Peyer's patch (tissue), 4 donors: ENCODE measurements at regions not wholly inside any gene's neighbourhood (a gene's known extent, or its start where the extent isn't known, plus 50 kb on each side); places are given as distances from the start of the nearest gene placed in this dataset.

Experiments used
- POLR2A ChIP-seq, 2 donors: fragments of 450-650 bp; IDR thresholded peaks; one replicate each; pipeline ENCODE4 v1.5.1; 2017; ENCODE audit warnings: antibody characterized with exemption in 2 of 2, mild to moderate bottlenecking in 2 of 2, moderate library complexity in 2 of 2
- TF ChIP-seq, protein P1 (sequence below), 6 experiments: fragments of 450-650 bp in 4 of 6; fragments of 200-600 bp in 2 of 6; sonication (generic) in 1 of 6; IDR thresholded peaks; one replicate each; pipeline ENCODE4 v1.5.1; 2017 to 2019; ENCODE audit warnings: antibody characterized with exemption in 6 of 6, mild to moderate bottlenecking in 3 of 6, moderate library complexity in 1 of 6

DNA sequence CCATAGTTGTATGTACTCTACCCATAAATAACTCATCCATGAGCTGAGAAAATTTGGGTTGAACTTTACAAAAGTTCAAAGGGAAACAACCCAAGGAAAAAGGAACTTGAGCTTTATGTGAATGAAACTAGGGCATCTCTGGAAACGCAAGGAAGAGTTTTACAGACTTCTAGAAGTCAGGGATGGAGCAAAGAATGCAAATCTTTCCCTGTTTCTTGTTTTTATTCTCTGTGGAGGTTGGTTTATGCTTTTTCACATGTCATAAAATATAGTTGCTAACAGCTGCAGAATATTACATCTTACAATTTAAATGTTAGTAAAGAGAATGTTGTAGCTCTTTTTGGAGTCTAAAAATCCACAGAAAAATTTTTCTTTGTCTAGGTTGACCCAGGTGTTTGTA, 754.1 kb downstream of the PCDH7 start:
- TF ChIP-seq, protein P1, sequence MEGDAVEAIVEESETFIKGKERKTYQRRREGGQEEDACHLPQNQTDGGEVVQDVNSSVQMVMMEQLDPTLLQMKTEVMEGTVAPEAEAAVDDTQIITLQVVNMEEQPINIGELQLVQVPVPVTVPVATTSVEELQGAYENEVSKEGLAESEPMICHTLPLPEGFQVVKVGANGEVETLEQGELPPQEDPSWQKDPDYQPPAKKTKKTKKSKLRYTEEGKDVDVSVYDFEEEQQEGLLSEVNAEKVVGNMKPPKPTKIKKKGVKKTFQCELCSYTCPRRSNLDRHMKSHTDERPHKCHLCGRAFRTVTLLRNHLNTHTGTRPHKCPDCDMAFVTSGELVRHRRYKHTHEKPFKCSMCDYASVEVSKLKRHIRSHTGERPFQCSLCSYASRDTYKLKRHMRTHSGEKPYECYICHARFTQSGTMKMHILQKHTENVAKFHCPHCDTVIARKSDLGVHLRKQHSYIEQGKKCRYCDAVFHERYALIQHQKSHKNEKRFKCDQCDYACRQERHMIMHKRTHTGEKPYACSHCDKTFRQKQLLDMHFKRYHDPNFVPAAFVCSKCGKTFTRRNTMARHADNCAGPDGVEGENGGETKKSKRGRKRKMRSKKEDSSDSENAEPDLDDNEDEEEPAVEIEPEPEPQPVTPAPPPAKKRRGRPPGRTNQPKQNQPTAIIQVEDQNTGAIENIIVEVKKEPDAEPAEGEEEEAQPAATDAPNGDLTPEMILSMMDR (IDR thresholded peaks at IDR 0.05), result no peak
- no peak for TF ChIP-seq POLR2A (IDR thresholded peaks at IDR 0.05)
